ENCODE measurements at regions not wholly inside any gene's neighbourhood (a gene's known extent, or its start where the extent isn't known, plus 50 kb on each side); places are given as distances from the start of the nearest gene placed in this dataset.

DNA sequence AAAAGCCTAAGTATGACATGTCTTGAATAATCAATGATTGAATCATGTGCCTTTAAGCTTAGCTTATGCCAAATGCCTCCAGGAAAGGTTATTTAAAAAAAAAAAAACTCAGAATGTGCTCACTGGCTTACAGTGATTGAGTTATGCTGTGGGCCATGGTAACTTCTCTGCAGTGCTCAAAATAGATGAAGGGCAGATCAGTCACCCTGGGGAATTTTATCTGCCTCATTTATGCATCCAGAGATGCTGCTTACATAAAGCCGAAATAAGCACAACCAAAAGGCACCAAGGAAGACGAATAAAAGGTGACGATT is 118.7 kb upstream of the MDM1 start:
- Mint-ChIP-seq H3K27ac (ENCODE audit: unreplicated experiment) (no peak overlapping the region), H3K36me3 (ENCODE audit: low read depth) (no peaks in the 10 kb centered on the region), H3K4me3 (ENCODE audit: unreplicated experiment) (no peak overlapping the region), H3K27me3 (ENCODE audit: low read depth) (no peaks in the 10 kb centered on the region), H3K9me3 (ENCODE audit: low read depth) (no peaks in the 10 kb centered on the region), H3K4me1 (ENCODE audit: low read depth) (peaks cover 23% of the 10 kb centered on the region)
- DNase-seq (ENCODE audit: low spot score), result no peak
- TF ChIP-seq, protein P1, sequence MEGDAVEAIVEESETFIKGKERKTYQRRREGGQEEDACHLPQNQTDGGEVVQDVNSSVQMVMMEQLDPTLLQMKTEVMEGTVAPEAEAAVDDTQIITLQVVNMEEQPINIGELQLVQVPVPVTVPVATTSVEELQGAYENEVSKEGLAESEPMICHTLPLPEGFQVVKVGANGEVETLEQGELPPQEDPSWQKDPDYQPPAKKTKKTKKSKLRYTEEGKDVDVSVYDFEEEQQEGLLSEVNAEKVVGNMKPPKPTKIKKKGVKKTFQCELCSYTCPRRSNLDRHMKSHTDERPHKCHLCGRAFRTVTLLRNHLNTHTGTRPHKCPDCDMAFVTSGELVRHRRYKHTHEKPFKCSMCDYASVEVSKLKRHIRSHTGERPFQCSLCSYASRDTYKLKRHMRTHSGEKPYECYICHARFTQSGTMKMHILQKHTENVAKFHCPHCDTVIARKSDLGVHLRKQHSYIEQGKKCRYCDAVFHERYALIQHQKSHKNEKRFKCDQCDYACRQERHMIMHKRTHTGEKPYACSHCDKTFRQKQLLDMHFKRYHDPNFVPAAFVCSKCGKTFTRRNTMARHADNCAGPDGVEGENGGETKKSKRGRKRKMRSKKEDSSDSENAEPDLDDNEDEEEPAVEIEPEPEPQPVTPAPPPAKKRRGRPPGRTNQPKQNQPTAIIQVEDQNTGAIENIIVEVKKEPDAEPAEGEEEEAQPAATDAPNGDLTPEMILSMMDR (IDR thresholded peaks at IDR 0.05), result no peak

DNA sequence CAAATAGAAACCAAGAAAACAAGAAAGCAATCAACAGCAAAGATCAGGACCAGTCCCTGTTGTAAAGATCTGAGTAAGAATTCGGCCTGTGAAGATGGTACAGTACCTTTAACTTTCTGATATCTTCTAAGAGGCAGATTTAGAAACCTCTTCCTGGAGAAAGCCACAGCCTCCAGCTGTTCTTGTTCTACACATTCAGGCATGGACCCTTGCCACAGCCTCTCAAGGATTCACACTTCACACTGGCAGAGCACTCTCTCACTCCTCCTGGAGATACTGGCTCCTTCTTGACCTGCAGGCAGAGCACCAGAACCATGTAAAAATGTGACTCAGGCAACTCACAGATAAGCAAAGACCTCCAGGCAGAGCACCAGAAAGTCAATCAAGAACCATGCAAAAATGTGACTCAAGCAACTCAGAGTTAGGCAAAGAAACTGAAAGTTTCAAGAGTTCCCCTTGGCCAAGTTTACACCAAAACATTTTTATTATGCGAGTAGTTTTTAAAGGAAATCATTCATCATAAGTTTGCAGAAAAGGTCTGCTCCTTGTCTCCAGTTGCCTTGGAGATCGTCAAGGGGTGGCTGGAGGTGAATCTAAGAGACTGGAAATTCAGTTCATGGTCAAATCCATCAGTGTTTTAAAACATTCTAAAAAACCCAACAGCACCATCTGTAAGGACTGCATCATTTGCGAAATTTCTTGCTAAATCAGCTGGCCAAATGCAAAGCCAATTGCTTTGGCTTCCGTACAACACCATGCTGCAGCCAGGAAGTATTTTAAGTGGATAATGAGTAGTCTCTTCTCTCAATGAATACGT is 119.3 kb upstream of the MDM1 start:
- Mint-ChIP-seq H3K4me1 (ENCODE audit: low read depth) (peaks cover 27% of the 10 kb centered on the region), H3K4me3 (ENCODE audit: unreplicated experiment) (no peak overlapping the region), H3K9me3 (ENCODE audit: low read depth) (no peaks in the 10 kb centered on the region), H3K27me3 (ENCODE audit: low read depth) (no peaks in the 10 kb centered on the region), H3K36me3 (ENCODE audit: low read depth) (no peaks in the 10 kb centered on the region), H3K27ac (ENCODE audit: unreplicated experiment) (no peak overlapping the region)
- TF ChIP-seq, protein P1 (IDR thresholded peaks at IDR 0.05), result no peak
- no peak for DNase-seq (ENCODE audit: low spot score)

DNA sequence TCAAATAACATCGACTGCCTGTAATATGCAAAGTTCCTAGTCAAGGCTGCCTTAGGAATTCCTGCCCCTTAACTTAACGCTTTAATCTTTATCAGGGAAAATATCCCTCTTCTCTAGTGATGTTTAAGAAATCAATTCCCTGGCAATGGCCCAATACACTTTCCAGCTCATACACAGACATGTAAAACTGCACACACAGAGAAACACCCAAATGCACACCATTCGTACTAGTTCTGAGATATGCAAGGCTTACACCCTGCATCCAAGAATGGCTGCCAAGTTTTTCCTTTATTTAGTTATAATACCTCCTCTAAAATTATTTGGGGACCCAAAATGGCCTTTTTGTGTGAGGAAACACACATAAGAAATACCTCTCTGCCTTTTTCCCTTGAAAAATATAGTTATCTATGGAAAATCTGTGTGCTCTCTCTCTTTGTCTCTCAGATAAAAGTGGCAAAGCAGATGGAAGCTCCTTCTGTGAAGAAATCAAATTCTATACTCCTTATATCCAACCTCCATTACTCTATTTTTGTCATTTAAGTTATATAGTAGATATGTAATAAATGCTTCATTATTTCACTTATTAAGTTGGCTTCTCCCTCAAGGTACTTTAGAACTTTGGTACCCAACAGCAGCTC is 120.0 kb upstream of the MDM1 start:
- Mint-ChIP-seq H3K9me3 (ENCODE audit: low read depth) (no peaks in the 10 kb centered on the region), H3K36me3 (ENCODE audit: low read depth) (no peaks in the 10 kb centered on the region), H3K27ac (ENCODE audit: unreplicated experiment) (no peak overlapping the region), H3K4me1 (ENCODE audit: low read depth) (peaks cover 27% of the 10 kb centered on the region), H3K27me3 (ENCODE audit: low read depth) (no peaks in the 10 kb centered on the region), H3K4me3 (ENCODE audit: unreplicated experiment) (no peak overlapping the region)
- DNase-seq (ENCODE audit: low spot score), result no peak
- TF ChIP-seq, protein P1 (IDR thresholded peaks at IDR 0.05), result no peak

DNA sequence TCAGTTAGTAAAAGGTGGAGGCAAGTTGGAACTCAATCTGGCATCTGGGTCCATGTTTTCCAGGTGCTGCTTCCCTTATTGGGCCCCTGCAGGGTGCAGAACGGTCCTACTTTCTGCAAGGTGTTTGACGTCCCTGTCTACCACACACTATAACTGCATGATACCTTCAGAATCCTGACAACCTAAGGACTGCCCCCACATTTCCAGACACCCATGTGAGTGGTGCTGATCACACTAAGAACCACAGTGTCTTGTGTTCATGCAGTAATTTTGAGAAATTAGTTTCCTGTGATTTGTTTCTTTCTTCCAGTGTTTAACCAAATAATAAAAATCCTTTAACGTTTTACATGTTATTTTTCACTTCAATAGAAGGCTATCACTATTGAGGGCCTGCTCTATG is 121.1 kb upstream of the MDM1 start:
- DNase-seq (ENCODE audit: low spot score), result no peak
- TF ChIP-seq, protein P1 (IDR thresholded peaks at IDR 0.05), result no peak
- Mint-ChIP-seq H3K9me3 (ENCODE audit: low read depth) (no peaks in the 10 kb centered on the region), H3K4me3 (ENCODE audit: unreplicated experiment) (no peak overlapping the region), H3K36me3 (ENCODE audit: low read depth) (no peaks in the 10 kb centered on the region), H3K4me1 (ENCODE audit: low read depth) (peaks cover 27% of the 10 kb centered on the region), H3K27me3 (ENCODE audit: low read depth) (no peaks in the 10 kb centered on the region), H3K27ac (ENCODE audit: unreplicated experiment) (no peak overlapping the region)

DNA sequence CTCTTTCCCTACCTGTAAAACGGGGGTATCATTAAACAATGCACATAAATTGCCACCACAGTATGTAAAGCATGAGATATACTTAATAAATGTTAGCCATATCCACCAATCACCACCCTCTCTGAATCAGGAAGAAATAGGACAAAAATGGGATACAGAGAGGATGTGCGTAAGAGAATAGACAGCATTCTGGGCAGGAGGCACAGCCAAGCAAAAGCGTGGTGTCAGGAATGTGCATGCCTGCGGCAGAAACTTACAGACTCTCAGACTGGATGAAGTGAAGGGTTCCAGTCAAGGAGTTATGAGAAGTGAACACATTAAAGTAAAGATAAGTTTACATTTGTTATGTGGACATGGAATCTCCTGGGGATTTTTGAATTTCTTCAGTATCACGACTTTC is 121.7 kb upstream of the MDM1 start:
- no peaks in the 10 kb centered on the region for H3K36me3 Mint-ChIP-seq (ENCODE audit: low read depth)
- H3K27ac Mint-ChIP-seq (ENCODE audit: unreplicated experiment), result peak overlapping the region; percentile 58
- TF ChIP-seq, protein P1 (IDR thresholded peaks at IDR 0.05), result no peak
- DNase-seq (ENCODE audit: low spot score), result no peak
- no peaks in the 10 kb centered on the region for H3K27me3 Mint-ChIP-seq (ENCODE audit: low read depth)
- H3K4me1 Mint-ChIP-seq (ENCODE audit: low read depth), result peaks cover 27% of the 10 kb centered on the region
- no peaks in the 10 kb centered on the region for H3K9me3 Mint-ChIP-seq (ENCODE audit: low read depth)
- H3K4me3 Mint-ChIP-seq (ENCODE audit: unreplicated experiment), result no peak overlapping the region

Measured in chondrocyte (in vitro differentiated cells).